ENCODE measurements at regions not wholly inside any gene's neighbourhood (a gene's known extent, or its start where the extent isn't known, plus 50 kb on each side); places are given as distances from the start of the nearest gene placed in this dataset.
"Not testable (repeated sequence)": the region's sequence is repeated elsewhere in the genome, so short reads cannot be mapped to it uniquely, and the experiment has no call there.

DNA sequence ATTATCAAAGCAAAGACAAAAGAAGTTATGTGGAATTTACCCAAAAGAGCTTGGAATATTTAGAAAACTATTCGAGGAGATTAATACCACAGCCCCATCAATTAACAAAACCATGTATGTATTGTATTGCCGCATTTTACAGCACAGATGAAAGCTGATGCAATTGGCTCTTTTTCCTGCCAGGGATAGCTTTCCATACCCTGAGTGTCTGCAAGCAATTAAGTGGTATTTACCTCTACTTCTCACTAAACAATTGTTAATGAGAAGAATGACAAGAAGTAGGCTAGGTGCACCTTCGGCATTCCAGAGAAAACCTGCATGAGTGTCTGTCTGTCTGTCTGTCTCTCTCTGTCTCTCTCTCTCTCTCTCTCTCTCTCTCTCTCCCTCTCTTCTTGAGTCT, 219.5 kb downstream of the PAPSS1 start:
- no peaks in the 10 kb centered on the region for H3K4me1 ChIP-seq (ENCODE audit: control insufficient read depth, insufficient read depth, low read length)
- H3K27ac ChIP-seq (ENCODE audit: low read depth, low read length) = no peak overlapping the region
- no peak overlapping the region for H3K4me3 ChIP-seq (ENCODE audit: low read length)
- H3K9ac ChIP-seq (ENCODE audit: low read length) = no peak overlapping the region
- H3K36me3 ChIP-seq (ENCODE audit: control insufficient read depth, insufficient read depth, low read length) = no peaks in the 10 kb centered on the region
- H3K27me3 ChIP-seq (ENCODE audit: control insufficient read depth, insufficient read depth, low read length) = no peaks in the 10 kb centered on the region

DNA sequence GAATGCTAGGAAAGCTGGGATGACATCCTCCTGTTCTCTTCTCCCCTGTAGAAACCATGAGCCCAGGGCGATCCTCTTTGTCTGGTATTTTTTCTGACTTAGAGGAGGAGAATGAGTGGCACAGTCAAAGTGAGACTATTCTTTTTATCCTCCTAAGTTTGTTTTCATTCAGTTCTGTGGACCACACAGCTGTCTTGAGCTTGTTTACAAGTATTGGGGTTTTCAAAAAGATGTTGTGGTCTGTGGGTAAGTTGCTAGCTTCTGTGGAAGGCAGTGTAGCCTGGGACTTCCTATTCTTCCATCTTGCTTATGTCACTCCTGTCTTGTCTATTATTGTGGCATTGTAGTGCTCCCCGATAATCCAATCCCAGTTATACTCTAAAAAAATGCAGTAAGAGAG, 223.0 kb downstream of the PAPSS1 start:
- no peaks in the 10 kb centered on the region for H3K27me3 ChIP-seq (ENCODE audit: control insufficient read depth, insufficient read depth, low read length)
- no peak overlapping the region for H3K4me3 ChIP-seq (ENCODE audit: low read length)
- no peaks in the 10 kb centered on the region for H3K4me1 ChIP-seq (ENCODE audit: control insufficient read depth, insufficient read depth, low read length)
- H3K9ac ChIP-seq (ENCODE audit: low read length) = no peak overlapping the region
- H3K36me3 ChIP-seq (ENCODE audit: control insufficient read depth, insufficient read depth, low read length) = no peaks in the 10 kb centered on the region
- no peak overlapping the region for H3K27ac ChIP-seq (ENCODE audit: low read depth, low read length)

GRCh38 chr4:107492566-107492965, 227.5 kb downstream of the PAPSS1 start:
- H3K36me3 ChIP-seq (ENCODE audit: control insufficient read depth, insufficient read depth, low read length) = no peaks in the 10 kb centered on the region
- H3K27me3 ChIP-seq (ENCODE audit: control insufficient read depth, insufficient read depth, low read length) = no peaks in the 10 kb centered on the region
- H3K27ac ChIP-seq (ENCODE audit: low read depth, low read length) = no peak overlapping the region
- no peak overlapping the region for H3K9ac ChIP-seq (ENCODE audit: low read length)
- H3K4me3 ChIP-seq (ENCODE audit: low read length) = no peak overlapping the region
- H3K4me1 ChIP-seq (ENCODE audit: control insufficient read depth, insufficient read depth, low read length) = no peaks in the 10 kb centered on the region

DNA sequence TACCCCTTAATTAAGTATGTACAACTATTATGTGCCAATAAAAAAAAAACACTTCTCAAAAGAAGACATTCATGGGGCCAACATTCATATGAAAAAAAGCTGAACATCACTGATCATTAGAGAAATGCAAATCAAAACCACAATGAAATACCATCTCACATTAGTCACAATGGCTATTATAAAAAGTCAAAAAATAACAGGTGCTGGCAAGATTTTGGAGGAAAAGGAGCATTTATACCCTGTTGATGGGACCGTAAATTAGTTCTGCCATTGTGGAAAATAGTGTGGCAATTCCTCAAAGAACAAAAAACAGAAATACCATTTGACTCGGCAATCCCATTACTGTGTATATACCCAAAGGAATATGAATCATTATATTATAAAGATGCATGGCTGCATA, 229.9 kb downstream of the PAPSS1 start:
- Histone ChIP-seq H3K27me3 (ENCODE audit: control insufficient read depth, insufficient read depth, low read length) (no peaks in the 10 kb centered on the region), H3K9ac (ENCODE audit: low read length) (no peak overlapping the region), H3K27ac (ENCODE audit: low read depth, low read length) (no peak overlapping the region), H3K4me1 (ENCODE audit: control insufficient read depth, insufficient read depth, low read length) (no peaks in the 10 kb centered on the region), H3K36me3 (ENCODE audit: control insufficient read depth, insufficient read depth, low read length) (no peaks in the 10 kb centered on the region), H3K4me3 (ENCODE audit: low read length) (no peak overlapping the region)

- not testable (repeated sequence) for H3K27ac ChIP-seq (ENCODE audit: low read depth, low read length); H3K4me3 ChIP-seq (ENCODE audit: low read length); H3K36me3 ChIP-seq (ENCODE audit: control insufficient read depth, insufficient read depth, low read length); H3K27me3 ChIP-seq (ENCODE audit: control insufficient read depth, insufficient read depth, low read length); H3K9ac ChIP-seq (ENCODE audit: low read length); H3K4me1 ChIP-seq (ENCODE audit: control insufficient read depth, insufficient read depth, low read length)
Measured at GRCh38 chr4:107483621-107484020, 236.4 kb downstream of the PAPSS1 start.

DNA sequence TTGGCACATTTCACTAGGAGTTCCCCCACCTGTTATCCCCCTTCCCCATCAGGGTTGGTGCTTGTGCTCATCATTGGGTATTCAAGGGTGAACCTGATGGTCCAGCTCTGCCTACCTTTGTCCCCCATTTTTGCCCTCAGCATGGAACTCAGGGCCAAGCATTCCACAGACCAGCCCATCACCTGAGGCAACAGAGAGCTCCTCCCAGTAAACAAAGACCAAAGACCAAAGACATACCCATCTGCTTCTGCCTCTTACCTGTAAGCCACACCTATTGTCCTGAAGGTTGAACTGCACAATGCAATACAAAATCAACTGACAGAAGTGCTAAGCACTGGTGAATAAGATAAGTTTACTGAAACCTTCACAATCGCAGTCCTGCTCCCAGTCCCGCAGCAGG, 237.5 kb downstream of the PAPSS1 start:
- no peaks in the 10 kb centered on the region for H3K4me1 ChIP-seq (ENCODE audit: control insufficient read depth, insufficient read depth, low read length)
- no peak overlapping the region for H3K27ac ChIP-seq (ENCODE audit: low read depth, low read length)
- H3K36me3 ChIP-seq (ENCODE audit: control insufficient read depth, insufficient read depth, low read length) = no peaks in the 10 kb centered on the region
- H3K27me3 ChIP-seq (ENCODE audit: control insufficient read depth, insufficient read depth, low read length) = no peaks in the 10 kb centered on the region
- H3K9ac ChIP-seq (ENCODE audit: low read length) = no peak overlapping the region
- no peak overlapping the region for H3K4me3 ChIP-seq (ENCODE audit: low read length)

DNA sequence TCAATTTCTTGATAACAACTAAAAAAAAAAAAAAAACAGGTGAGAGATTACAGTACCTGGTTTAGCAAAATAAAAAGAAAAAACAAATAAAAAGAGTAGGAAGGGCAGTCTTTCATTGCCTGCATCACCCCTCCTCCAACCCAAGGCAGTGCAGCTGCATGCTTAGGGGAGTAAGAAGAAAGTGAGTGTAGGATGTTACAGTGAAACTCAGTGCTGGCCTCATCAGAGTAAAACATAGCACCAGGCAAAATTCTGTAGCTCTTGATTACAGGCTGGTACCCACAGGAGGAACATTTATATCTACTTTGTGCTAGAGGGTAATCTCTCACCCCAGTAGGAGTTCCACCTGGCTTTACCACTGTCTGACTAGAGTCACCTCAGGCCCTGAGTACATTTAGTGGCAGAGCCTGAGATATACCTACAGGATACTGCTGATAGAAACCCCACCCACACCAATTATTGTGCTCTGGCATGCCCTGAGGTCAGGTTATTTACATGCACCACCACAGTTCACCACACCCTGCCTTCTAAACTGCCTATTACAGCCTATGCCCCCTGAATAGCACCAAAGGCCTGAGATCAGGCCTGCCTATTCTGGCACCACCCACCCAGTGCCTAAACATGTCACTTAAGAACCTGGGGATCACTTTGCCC, 241.6 kb downstream of the PAPSS1 start:
- Histone ChIP-seq H3K27ac (ENCODE audit: low read depth, low read length) (no peak overlapping the region), H3K27me3 (ENCODE audit: control insufficient read depth, insufficient read depth, low read length) (no peaks in the 10 kb centered on the region), H3K36me3 (ENCODE audit: control insufficient read depth, insufficient read depth, low read length) (no peaks in the 10 kb centered on the region), H3K4me3 (ENCODE audit: low read length) (no peak overlapping the region), H3K9ac (ENCODE audit: low read length) (no peak overlapping the region), H3K4me1 (ENCODE audit: control insufficient read depth, insufficient read depth, low read length) (no peaks in the 10 kb centered on the region)

DNA sequence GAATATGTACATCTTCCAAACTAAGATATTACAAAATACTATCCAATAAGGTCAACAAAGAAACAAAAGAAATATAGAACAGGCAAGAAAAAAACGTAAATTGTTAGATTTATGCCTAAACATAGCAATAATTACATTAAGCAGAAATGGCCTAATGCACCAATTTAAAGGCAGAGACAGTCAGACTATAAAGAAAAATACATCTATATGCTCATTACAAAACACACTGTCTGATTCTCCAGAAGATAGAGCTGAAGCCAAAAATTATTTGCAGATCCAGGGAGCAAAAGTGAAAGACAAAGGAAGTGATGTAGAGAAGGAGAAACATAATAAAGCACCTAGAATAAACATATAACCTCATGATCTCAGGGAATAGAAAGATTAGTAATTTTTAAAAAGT, 246.9 kb downstream of the PAPSS1 start:
- no peaks in the 10 kb centered on the region for H3K27me3 ChIP-seq (ENCODE audit: control insufficient read depth, insufficient read depth, low read length)

DNA sequence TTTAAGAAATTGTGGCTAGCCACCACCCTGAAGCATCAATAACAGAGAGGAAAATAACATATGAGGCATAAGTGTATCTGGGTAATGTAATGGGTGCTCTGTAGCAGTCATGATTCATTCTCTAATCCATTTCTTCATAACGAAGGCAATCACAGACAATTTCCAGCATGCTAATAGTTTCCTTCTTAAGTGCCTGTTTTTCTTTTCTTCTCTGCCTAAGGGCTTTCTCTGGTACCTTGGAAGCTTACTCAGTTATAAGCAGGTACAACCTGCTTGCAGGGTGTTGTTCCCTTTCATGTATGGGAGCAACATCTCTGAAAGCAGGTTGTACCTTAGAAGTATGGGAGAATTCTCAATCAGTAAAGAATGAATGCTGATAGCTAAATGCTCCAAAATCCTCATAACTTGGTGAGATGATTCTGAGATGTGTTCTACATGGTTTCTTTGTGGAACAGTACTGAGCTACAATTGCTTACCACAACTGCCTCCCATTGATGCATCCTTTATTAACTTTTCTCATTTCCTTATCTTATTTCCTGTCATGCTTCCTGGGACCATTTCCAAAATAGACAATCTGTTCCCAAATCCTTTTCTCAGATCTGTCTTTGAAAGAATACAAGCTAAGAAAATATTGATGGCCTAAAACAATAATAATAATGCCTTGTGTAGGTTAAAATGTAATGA, 247.6 kb downstream of the PAPSS1 start:
- no peaks in the 10 kb centered on the region for H3K4me1 ChIP-seq (ENCODE audit: control insufficient read depth, insufficient read depth, low read length)
- H3K36me3 ChIP-seq (ENCODE audit: control insufficient read depth, insufficient read depth, low read length) = no peaks in the 10 kb centered on the region
- no peak overlapping the region for H3K9ac ChIP-seq (ENCODE audit: low read length)
- H3K27me3 ChIP-seq (ENCODE audit: control insufficient read depth, insufficient read depth, low read length) = no peaks in the 10 kb centered on the region
- H3K27ac ChIP-seq (ENCODE audit: low read depth, low read length) = no peak overlapping the region
- H3K4me3 ChIP-seq (ENCODE audit: low read length) = no peak overlapping the region

More for the DNA sequence above, 246.9 kb downstream of the PAPSS1 start:
- Histone ChIP-seq H3K9ac (ENCODE audit: low read length) (no peak overlapping the region), H3K36me3 (ENCODE audit: control insufficient read depth, insufficient read depth, low read length) (no peaks in the 10 kb centered on the region), H3K4me3 (ENCODE audit: low read length) (no peak overlapping the region), H3K27ac (ENCODE audit: low read depth, low read length) (no peak overlapping the region), H3K4me1 (ENCODE audit: control insufficient read depth, insufficient read depth, low read length) (no peaks in the 10 kb centered on the region)

DNA sequence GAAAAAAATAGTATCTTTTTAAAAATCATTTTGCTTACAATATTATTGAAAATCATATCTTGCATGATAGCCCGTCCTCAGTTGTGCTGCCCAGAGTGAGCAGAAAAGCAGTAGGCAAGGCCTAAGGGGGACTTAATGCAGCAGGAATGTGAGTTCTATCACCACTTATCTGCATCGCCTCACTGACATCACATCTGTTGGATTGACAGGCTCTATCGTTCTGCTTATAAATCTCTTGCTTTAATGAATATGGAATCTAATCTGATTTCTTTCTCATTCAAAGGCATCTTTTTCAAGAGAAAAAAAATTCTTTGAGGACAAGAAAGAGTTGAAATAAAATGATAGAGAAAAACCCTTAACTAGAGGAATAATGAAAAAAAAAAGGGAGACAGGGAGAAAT, 249.9 kb downstream of the PAPSS1 start:
- H3K4me3 ChIP-seq (ENCODE audit: low read length) = no peak overlapping the region
- H3K27me3 ChIP-seq (ENCODE audit: control insufficient read depth, insufficient read depth, low read length) = no peaks in the 10 kb centered on the region
- H3K27ac ChIP-seq (ENCODE audit: low read depth, low read length) = no peak overlapping the region
- no peaks in the 10 kb centered on the region for H3K36me3 ChIP-seq (ENCODE audit: control insufficient read depth, insufficient read depth, low read length)
- no peaks in the 10 kb centered on the region for H3K4me1 ChIP-seq (ENCODE audit: control insufficient read depth, insufficient read depth, low read length)
- H3K9ac ChIP-seq (ENCODE audit: low read length) = no peak overlapping the region

DNA sequence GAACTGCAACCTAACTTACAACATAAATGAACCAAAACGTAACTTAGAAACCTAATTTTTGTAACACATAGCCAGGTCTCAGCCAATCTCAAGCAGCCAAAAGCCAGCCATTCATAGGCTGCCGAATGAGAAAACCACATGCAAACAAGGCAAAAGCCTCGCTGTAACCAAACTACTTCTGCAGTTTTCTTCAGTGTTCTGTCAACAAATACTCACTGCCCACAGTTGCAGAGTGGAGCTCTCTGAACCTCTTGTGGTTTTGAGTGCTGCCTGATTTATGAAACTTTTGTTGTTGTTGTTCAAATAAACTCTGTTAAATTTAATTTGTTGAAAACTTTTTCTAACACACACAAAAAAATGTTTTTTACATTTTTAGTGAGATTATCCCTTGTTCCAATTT, 251.2 kb downstream of the PAPSS1 start:
- Histone ChIP-seq H3K36me3 (ENCODE audit: control insufficient read depth, insufficient read depth, low read length) (no peaks in the 10 kb centered on the region), H3K4me3 (ENCODE audit: low read length) (no peak overlapping the region), H3K27ac (ENCODE audit: low read depth, low read length) (no peak overlapping the region), H3K4me1 (ENCODE audit: control insufficient read depth, insufficient read depth, low read length) (no peaks in the 10 kb centered on the region), H3K9ac (ENCODE audit: low read length) (no peak overlapping the region), H3K27me3 (ENCODE audit: control insufficient read depth, insufficient read depth, low read length) (no peaks in the 10 kb centered on the region)

DNA sequence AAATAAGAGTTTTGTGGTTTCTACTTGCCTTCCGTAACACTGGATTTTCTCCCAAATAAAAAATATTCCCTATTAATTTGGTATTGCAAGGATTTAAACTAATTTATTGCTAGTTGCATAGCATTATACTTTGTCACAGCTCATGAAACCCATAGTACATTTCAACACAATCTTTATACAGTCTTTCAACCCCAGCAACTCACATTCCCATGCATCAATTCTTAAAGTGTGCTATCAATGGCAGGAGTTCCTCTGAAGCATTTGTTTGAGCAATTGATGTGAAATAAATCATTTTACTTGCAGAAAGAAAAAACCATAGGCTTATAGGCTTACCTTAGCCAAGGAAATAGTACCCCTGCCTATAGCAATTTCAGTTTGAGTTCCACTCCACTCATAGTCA, 251.9 kb downstream of the PAPSS1 start:
- Histone ChIP-seq H3K4me1 (ENCODE audit: control insufficient read depth, insufficient read depth, low read length) (no peaks in the 10 kb centered on the region), H3K27ac (ENCODE audit: low read depth, low read length) (no peak overlapping the region), H3K27me3 (ENCODE audit: control insufficient read depth, insufficient read depth, low read length) (no peaks in the 10 kb centered on the region), H3K36me3 (ENCODE audit: control insufficient read depth, insufficient read depth, low read length) (no peaks in the 10 kb centered on the region), H3K9ac (ENCODE audit: low read length) (no peak overlapping the region), H3K4me3 (ENCODE audit: low read length) (no peak overlapping the region)

GRCh38 chr4:107467461-107467860, 252.6 kb downstream of the PAPSS1 start:
- Histone ChIP-seq H3K27me3 (ENCODE audit: control insufficient read depth, insufficient read depth, low read length) (no peaks in the 10 kb centered on the region), H3K4me1 (ENCODE audit: control insufficient read depth, insufficient read depth, low read length) (no peaks in the 10 kb centered on the region), H3K9ac (ENCODE audit: low read length) (no peak overlapping the region), H3K27ac (ENCODE audit: low read depth, low read length) (no peak overlapping the region), H3K36me3 (ENCODE audit: control insufficient read depth, insufficient read depth, low read length) (no peaks in the 10 kb centered on the region), H3K4me3 (ENCODE audit: low read length) (no peak overlapping the region)

Data from rectal smooth muscle tissue (tissue), 1 donor.